ENCODE measurements at regions not wholly inside any gene's neighbourhood (a gene's known extent, or its start where the extent isn't known, plus 50 kb on each side); places are given as distances from the start of the nearest gene placed in this dataset.
A peak's percentile ranks its signal among the peaks of the same experiment; 100 is the strongest.

DNA sequence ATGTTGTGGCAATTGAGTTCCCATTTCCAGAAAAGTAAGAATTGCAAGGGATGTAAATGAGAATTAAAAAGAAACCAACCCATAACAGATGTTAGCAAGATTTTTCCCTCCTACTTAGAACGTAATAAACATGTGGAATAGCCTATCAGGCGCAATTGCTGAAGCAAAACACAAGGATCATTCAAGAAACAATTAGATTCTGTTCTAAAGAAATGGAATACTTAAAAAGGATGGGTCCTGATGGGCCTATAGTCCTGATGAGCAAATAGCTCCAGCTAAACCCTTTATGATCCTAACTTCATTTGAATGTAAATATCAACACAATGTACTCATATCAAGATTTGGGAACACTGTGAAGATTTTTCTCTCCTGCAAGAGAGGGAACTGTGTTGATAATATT lies 771.0 kb upstream of the CDH7 start:
- DNase-seq = no peak

- no peak for DNase-seq
Measured at GRCh38 chr18:64974391-64975125, 776.3 kb upstream of the CDH7 start.

DNA sequence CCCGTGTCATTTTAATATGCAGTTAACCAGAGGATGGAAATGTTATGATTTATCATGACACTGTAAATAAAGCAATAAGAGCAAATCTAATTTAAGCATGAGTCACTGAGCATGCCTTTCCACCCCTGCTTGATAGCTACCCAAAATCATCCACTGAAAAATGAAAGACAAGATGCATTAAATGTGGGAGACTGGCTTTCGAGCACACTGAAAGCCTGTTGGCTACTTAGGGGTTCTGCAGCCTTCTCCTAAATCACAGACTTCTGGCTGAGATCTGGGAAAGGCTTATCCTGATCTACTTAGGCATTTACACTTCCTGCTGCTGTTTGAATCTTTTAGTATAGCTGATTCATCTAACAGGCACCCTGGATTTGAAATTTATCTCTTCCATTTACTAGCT lies 778.3 kb upstream of the CDH7 start:
- DNase-seq = no peak

DNA sequence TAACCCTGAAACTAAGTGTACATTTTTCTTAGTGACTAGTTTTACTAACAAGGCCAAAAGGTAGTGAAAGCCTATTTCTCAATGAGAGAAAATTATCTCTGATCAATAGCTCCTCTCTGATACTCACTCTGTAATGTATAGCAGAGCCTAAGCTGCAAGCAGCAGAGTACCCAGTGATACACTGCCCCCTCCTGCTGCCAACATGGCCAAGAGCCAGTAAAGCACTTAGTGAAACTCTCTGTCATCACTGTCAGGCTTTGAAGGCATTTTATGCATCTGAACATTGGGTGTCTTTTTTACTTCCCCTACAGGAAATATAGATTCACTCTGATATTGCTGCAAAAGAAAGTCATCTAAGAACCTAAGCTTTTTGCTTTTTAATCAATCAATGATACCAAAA lies 784.1 kb upstream of the CDH7 start:
- DNase-seq = no peak

- no peak for DNase-seq
Measured at GRCh38 chr18:64956465-64956864, 794.3 kb upstream of the CDH7 start.

DNA sequence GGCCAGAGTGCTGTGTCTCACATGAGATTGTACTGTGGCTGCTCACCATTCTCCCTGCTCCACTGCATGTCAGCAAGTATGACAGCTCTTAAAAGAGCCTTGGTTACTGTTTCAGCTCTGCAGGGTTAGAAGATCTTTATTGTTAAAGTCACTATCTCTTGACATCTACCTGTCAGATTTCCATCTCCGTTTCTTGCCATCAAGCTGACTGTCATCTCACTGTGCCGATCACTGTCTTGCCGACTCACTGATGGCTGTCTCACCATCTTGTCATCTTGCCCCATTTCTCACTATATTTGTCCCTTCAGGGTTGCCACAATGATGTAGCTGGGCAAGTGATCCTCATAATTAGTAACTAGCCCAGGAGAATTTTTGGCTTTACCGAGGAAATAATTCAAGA lies 800.9 kb upstream of the CDH7 start:
- DNase-seq = no peak

GRCh38 chr18:64936671-64937070 lies 787.8 kb upstream of the LINC00305 start:
- no peak for DNase-seq

GRCh38 chr18:64929036-64929435 lies 780.1 kb upstream of the LINC00305 start:
- no peak for DNase-seq

DNA sequence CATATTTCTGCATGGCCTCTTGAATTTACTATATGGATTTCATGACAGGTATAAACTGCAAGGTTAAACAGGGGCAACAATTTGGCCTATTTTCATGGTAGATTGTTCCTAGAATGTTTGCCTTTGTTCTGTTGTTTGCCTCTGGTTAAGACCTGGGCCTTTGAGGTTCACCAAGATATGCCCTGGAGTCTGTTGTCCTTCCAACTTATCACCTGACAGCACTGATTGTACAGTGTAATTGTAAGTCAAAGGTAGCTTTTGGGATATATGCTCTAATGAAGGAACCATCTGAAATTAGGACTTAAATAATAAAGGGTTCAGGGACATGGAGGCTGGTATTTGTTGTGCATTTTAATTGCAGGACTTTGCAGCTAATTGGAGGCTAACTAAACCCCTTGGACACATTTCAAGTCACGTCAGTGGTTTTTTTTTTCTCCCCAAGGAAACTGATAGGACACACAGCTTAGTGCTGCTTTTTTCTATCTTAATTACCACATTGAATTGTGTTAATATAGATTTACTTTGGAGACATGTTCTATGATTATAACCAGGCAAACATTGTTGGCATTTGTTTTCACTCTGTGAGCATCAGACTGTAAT lies 771.2 kb upstream of the LINC00305 start:
- no peak for DNase-seq

GRCh38 chr18:64918851-64919250 lies 770.0 kb upstream of the LINC00305 start:
- DNase-seq = no peak

- DNase-seq = no peak
Measured at GRCh38 chr18:64893349-64893748, 744.5 kb upstream of the LINC00305 start.

GRCh38 chr18:64888956-64889355 lies 740.1 kb upstream of the LINC00305 start:
- no peak for DNase-seq

DNA sequence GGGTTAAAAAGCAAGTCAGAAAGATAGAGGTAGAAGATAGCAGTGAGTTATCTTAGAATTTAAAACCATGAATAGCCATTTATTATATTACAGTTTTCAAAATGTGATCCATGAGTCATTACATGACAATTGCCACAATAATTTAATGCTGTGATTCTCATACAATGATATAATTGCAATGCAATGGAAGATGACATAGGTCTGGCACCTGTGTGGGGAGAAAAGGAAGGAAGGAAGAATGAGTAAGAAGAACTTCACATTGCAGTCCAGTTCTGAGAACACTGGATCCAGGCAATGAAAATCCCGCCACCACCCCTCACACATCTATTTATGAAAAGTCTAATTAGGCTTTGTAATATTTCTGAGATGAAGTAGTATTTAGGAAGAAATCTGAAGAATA lies 738.1 kb upstream of the LINC00305 start:
- no peak for DNase-seq

DNA sequence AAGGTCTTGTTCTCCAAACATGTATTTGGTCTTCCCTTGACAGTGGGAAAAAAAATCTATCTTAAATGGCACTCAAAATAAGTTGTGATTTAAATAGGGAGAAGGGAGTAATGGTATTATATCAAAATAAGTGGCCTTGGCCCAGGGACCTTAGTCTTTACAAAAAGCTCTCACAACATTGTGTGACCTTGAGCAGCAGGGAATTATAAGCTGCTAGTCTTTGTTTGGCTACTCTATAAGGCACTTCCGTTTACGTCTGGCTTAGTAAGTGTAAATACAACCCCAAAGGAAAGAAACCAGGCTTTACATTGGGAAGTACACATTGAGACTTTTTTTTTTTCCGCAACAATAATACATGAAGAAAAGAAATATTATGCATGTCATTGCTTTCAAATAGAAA lies 734.0 kb upstream of the LINC00305 start:
- DNase-seq = no peak

DNA sequence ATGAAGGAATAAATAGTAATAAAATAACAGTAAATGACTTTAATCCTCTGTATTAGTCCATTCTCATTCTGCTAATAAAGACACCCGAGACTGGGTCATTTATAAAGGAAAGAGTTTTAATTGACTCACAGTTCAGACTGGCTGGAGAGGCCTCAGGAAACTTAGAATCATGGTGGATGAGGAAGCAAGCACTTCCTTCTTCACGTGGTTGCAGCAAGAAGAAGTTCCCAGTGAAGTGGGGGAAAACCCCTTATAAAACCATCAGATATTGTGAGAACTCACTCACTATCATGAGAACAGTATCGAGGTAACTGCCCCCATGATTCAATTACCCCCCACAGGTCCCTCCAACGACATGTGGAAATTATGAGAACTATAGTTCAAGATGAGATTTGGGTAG lies 727.9 kb upstream of the LINC00305 start:
- no peak for DNase-seq

DNA sequence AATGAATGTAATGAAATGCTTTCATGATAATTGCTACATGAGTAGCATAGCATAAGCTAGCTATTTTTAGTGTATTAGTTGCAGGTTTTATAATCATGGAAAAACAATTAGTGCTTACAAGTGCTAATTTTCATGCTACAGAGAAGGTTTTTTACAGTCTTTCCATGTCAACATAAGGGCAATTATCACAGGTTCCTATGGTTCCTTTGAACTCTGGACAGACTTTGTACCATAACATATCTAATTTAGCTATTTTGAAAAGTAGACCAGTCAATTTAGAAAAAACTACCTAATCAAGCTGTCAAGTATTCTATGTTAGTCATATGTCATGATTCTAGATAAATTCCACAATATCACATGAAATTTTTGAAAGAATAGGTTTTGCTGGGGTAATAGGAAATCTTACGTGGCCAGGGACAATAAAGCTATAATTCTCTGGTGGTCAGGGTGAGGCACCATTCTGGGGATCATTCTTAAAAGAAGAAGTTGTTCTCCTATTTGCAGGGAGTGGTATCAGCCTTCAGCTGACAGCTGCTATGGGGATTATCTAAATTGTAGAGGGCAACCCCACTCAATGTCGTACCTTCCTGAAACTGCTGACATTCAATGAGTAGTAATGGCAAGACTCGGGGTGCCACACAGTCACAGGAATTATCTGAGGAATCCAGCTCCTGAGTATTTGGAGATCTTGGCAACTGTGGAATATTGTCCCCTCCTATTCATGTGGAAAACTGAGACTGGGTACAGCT lies 724.0 kb upstream of the LINC00305 start:
- DNase-seq = no peak

DNA sequence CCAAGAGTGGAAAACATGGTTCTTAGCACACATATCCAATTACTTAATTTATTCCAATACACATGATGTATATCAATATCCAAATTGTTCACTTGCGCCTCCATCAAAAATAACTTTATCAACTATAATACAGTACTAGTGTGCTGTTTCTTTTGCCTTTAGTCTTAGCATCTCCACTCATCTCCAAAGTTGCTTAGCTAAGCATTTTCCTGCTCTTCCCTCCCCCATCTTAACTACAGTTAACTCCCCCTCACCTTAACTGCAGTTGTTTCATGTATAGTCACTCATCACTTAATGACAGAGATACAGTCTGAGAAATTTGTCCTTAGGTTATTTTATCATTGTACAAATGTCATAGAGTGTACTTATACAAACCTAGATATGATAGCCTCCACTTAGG lies 705.2 kb upstream of the LINC00305 start:
- DNase-seq = no peak

- DNase-seq = no peak
Measured at GRCh38 chr18:64852281-64852680, 703.4 kb upstream of the LINC00305 start.

DNA sequence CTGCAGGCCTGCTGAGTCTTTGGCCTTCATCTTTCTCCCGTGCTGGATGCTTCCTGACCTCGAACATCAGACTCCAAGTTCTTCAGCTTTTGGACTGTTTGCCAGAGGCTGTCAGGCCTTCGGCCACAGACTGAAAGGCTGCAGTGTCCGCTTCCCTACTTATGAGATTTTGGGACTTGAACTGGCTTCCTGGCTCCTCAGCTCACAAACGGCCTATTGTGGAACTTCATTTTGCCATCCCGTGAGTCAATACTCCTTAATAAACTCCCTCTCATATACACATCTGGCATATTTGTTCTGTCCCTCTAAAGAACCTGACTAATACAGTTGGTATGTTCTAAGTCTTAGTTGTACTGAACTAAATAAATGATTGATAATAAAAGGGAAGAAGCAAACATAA lies 702.8 kb upstream of the LINC00305 start:
- DNase-seq = peak; percentile 41

DNA sequence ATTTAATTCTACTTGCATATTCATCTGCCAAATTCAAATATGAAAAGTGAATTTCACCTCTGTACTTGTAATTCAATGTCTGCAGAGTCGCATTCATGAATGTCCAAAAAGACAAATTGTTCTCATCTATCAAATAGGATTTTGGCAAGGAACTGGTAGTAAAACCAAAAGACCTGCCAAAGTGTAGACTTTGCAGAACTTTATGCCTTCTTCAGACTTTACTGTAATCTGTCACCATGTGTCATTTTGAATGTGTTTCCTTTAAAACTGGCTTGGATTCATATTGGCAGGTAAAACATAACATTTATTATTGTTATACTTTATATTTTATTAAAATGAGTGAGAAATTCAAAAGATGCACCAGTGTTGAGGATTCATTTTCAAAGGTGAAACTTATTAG lies 701.9 kb upstream of the LINC00305 start:
- no peak for DNase-seq

DNA sequence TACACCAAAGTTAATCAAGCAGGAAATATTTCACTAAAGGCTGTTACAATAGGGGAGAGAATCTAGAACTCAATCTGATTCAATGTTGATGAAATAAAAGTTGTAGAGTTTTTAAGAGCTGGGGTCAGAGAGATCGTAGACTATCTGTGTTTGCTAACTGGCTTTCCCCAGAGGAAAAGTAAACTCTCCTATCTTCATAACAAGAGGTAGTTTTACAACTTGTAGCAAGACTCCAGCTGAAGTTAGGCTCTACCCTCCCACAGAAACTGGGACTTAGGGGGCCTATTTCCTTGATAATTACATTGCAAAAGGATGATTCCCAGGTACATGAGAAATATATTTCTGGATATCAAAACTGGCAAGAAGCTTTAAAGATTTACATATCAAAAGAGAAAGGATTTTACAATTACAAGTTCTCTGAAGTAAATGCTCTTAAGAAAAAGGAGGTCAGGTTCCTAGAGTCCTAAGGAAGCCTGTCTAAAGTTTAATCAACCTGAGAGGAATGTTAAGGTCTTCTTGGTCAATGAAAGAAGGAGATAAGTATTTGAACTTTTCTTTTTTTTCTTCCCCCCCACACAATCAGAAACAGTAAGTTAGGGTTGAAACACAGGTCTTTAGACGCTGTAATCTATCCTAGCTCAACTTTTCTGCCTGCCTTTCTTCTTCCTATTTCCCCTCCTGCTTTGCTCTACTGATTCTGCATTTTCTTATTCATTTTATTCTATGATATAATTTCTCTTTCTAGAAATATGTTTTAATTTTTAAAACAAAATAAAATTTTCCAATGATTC lies 692.2 kb upstream of the LINC00305 start:
- DNase-seq = no peak

GRCh38 chr18:64810354-64810753 lies 661.5 kb upstream of the LINC00305 start:
- no peak for DNase-seq

- DNase-seq = no peak
Measured at GRCh38 chr18:64809801-64810200, 660.9 kb upstream of the LINC00305 start.

Data from right forelimb (tissue), 1 donor.